GM18498 (cell line): ENCODE measurements at regions not wholly inside any gene's neighbourhood (a gene's known extent, or its start where the extent isn't known, plus 50 kb on each side); places are given as distances from the start of the nearest gene placed in this dataset.

Experiments used
- ATAC-seq: cut with Tn5 transposase; IDR thresholded peaks from one replicate; pipeline ENCODE4 v1.9.1; 2021; ENCODE audit warnings: mild to moderate bottlenecking, moderate library complexity; ENCODE audit not compliant: unreplicated experiment

DNA sequence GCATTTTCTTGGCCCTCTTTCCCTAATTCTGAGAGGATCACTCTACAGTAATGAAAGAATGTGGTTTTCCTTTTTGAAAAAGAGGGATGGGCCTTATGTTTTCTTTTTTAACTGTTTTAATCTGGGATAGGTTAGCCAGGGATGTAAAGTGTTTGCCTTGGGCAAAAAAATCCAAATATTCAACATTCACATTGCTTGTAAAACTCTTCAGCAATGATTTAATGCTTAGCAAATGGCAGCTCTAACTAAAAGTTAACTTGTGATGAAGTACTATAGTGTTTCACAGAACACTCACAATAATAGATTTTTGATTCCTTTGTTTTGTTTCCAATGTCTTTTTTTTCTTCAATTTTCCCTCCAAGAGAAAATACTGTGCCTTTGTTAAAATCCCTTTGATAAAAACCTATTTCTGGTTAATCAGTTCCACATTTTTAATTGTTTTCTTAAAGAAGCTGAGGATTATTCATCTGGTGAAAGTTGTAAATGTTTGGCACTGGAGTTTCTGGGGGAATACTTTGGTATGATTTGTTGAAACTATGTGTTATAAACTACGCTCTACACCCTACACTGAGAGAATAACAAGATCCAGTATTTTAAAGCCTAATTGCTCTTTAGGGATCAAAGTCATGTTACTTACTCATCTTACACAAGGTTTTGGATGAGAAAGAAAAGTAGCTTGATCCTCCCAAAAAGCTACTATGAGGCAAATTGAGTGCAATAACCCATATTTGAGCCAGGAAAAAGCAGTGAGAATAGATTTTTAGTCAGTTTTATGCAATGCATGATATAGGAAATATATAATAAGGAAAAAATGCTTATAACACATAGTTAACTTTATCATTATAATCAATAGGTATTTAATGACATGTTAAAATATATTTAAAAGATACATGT, 335.8 kb downstream of the EPHA7 start:
- ATAC-seq = no peak

- ATAC-seq = no peak
Measured at GRCh38 chr6:93081901-93082300, 337.5 kb downstream of the EPHA7 start.

DNA sequence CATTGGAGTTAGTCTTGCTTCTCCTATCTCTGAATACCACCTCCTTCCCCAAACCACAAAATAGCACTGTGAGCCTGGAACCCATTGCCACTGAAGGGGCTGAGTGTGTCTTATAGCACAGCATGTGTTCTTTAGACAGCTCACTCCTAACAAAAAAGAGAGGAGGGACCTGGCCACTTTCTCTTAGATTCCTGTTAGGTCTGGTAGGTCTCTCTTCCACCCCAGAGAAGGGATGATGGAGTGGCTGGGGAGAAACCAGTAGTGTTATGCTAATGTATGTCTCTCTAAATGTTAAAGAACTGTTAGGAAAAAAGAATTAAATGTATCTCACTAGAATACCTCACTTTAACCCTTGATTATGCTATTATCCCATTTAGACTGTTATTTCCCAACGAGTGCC, 340.3 kb downstream of the EPHA7 start:
- ATAC-seq = no peak

DNA sequence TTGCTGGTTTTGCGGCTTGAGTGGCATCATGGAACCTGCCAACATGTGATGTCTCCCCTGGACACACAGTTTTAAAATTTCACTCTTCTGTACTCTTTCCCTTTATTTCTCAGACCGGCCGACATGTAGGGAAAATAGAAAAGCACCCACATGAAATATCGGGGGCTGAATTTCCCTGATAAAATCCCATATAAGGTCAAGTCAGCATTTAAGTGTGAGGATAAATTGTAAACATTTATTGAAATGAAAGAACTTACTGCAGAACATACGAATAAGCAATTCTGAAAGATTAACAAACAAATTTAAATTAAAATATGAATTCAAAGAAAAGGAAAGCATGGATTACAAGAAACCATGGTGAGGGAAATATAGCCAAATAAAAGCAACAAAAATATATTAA, 345.5 kb downstream of the EPHA7 start:
- ATAC-seq = no peak

DNA sequence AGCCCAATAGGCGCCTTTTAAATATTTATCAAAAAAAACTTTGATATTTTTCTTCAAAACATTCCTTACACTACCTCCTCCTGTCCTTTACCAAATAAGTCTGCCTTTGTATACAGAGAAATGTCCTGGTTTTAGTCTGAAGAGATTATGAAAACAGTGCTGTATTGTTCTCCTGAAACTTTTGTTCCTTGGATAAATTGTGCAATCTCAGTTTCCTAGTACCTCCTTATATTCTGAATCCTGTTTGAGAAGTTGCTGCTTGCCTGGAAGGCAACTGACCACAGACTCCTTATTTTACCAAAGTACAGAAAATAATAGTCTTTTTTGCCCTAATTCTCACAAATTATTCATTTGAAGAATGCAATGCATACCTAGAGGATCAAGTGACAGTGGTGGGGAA, 349.5 kb downstream of the EPHA7 start:
- no peak for ATAC-seq

GRCh38 chr6:93059911-93060310, 359.4 kb downstream of the EPHA7 start:
- no peak for ATAC-seq

DNA sequence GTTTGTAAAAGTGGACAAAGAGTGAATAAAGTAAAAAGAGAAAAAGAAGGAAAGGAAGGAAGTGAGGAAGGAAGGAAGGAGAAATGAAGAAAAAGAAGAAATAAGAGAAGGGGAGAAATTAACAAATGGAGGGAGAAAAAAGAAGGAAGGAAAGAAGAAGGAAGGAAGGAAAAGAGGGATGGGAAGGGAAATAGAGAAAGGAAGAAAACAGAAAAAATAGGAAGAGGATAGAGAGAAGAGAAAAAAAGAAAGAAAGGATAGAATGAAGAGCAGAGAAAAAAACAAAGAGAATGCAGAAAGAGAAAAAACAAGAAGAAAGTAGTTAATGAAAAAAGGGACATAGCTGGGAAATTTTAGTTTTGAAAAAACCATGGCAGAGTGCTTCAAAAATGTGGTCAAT, 361.8 kb downstream of the EPHA7 start:
- no peak for ATAC-seq

- ATAC-seq = no peak
Measured at GRCh38 chr6:93048381-93048780, 371.0 kb downstream of the EPHA7 start.

- ATAC-seq = no peak
Measured at GRCh38 chr6:93047033-93047432, 372.3 kb downstream of the EPHA7 start.

DNA sequence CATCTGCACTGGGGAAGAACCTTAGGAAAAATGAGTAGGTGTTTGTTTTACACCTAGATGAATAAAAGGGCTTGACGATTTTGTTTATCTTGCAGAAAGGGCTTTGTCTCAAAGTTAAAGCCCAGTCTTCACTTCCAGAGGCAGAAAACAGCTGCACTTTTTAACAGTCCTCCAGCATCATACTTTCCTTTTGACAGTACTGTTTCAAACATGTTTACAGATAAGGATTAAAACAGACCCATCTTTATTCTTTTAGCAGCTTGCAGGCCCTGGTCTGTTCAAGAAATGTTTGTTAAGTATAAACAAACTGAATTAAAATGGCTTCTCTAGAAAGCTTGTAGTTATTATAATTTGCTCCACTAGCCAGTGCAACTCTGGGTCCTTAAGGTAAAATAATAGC, 374.2 kb downstream of the EPHA7 start:
- ATAC-seq = no peak

DNA sequence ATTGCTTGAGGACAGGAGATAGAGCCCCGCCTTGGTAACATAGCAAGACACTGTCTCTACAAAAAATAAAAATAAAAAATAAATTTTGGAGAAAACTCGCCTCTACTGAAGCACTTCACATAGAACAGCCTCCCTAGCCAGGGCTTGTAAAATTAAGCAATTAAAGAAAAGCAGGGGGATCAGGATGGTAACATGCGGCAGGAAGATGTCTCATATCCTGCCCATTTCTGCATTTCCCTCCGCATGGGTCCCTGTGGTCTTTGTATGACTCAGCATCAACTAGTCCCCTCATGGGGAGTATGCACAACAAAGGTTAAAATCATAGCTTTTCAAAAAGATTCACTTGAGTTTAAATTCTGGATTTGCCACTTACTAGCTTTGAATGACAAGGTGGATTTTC, 379.0 kb downstream of the EPHA7 start:
- no peak for ATAC-seq

GRCh38 chr6:93036835-93037234, 382.5 kb downstream of the EPHA7 start:
- ATAC-seq = peak; percentile 50

DNA sequence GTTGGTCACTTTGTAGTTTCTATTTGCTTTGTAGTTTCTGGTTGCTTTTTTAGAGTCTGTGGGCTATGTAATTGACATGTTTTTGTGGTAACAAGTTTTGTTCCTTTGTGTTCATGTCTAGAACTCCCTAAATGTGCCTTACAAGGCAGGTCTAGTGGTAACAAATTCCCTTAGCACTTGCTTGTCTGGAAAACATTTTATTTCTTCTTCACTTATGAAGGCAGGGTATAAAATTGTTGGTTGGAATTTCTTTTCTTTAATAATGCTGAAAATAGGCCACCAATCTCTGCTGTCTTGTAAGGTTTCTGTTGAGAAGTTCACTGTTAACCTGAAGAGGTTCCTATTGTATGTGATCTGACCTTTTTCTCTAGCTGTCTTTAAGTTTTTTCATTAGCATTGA, 383.6 kb downstream of the EPHA7 start:
- ATAC-seq = no peak

DNA sequence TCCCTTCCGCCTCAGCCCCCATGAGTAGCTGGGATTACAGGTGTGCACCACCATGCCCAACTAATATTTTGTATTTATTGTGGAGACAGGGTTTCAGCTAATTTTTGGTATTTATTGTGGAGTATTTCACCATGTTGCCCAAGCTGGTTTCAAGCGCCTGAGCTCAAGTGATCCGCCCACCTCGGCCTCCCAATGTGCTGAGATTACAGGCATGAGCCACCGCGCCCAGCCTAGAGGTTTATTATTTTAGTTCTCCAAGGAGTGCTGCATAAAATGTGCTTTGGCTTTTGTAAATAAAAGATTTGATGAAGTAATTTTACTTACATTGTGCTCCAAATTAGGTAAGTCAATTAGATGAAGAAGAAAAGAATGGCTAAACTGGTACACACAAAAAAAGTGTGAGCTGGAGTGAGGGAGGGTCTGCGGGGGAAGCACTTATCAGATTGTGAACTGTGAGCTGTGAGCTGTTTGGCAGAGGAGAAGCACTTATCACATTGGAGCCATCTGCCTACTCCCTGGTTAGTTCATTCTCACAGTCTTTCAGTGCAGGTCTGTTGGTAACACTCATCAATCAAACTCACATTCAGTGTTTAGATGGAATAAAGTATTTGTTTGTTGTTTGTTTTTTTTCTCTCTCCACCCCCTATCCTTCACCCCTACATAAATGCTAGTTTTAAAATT, 398.0 kb downstream of the EPHA7 start:
- ATAC-seq = no peak

- ATAC-seq = no peak
Measured at GRCh38 chr6:93017626-93018025, 401.7 kb downstream of the EPHA7 start.

- no peak for ATAC-seq
Measured at GRCh38 chr6:93017213-93017612, 402.1 kb downstream of the EPHA7 start.

GRCh38 chr6:93013054-93013453, 406.3 kb downstream of the EPHA7 start:
- ATAC-seq = no peak

GRCh38 chr6:93008375-93008774, 411.0 kb downstream of the EPHA7 start:
- ATAC-seq = no peak

DNA sequence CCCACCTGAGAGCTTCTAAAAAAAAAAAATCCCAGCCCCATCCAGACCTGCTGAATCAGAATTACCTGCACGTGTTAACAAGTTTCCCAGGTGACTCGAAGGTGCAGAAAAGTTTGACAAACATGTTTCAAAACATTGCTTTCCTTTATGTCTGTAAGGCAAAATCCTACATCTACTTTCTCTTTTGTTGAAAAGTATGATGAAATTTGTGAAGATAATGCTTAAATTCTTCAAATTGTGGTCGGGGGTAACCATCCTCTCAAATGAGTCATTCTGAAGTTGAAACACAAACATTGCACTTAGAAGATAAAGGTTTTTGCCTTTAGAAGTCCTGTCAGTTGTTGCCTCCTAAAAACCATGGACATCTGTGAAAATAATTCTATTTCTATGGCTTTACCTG, 429.7 kb downstream of the EPHA7 start:
- ATAC-seq = no peak

DNA sequence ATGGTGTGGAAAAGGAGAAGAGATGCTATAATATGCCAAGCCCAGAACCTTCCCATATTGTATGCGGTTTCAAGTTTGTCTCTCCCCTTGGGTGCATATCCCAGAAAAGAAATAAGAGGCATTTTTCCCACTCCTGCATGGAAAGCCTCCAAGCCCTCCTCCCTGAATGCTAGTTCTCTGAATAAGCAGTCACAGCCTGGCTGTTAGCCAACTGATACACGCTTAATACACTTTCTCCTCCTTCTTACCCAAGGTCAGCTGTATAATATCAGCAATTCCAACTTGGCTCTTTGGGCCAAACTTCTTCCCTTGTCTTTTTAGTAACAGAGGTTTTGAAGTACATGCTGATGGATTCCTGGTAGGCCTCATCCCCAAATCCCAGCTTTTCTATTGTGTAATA, 440.1 kb downstream of the EPHA7 start:
- no peak for ATAC-seq

DNA sequence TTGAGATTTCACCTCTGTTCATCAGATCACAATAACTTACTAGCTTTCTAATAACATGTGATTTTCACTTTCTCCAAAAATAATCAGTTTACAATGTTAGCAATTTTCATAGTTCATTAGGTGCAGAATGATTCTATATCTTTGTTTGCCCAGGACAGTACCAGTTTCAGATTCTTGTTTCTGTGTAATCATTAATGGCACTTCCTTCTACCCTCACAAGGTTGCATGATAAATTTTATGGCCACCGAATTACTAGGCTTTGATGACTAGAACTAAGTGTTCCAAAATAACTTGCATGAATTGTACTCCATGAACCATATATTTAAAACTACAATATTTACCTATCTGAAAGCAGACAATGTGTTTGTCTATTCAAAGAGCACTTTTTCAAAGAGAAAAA, 442.3 kb downstream of the EPHA7 start:
- ATAC-seq = no peak

DNA sequence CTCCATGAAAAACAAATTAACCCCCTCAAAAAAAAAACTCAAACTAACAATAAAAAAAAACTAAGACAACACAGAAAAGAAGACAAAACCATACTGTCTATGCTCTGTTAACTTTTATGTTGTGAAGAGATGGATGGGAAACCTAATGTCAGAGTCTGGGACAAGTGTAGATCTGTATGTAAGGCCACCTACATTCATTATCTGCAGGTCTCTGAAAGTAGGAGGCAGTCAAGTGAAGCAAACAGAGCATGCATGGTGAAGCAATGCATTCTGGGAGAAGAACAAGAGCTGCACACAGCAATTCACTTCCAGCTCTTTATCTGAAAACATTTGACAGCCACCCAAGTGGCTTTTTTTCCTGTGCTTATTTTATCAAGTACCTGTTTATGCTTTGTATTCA, 452.0 kb downstream of the EPHA7 start:
- ATAC-seq = no peak
